Urothelium cell line (cell line): ENCODE measurements at regions not wholly inside any gene's neighbourhood (a gene's known extent, or its start where the extent isn't known, plus 50 kb on each side); places are given as distances from the start of the nearest gene placed in this dataset.

Experiments used
- DNase-seq: peaks from one replicate; pipeline ENCODE4 v3.0.0; 2011; ENCODE audit warnings: low spot score, mixed read lengths
- FAIRE-seq: peaks from 2 replicates; lab custom pipeline; 2011; peaks lifted over from hg19 to GRCh38; lab: Jason Lieb, UNC

DNA sequence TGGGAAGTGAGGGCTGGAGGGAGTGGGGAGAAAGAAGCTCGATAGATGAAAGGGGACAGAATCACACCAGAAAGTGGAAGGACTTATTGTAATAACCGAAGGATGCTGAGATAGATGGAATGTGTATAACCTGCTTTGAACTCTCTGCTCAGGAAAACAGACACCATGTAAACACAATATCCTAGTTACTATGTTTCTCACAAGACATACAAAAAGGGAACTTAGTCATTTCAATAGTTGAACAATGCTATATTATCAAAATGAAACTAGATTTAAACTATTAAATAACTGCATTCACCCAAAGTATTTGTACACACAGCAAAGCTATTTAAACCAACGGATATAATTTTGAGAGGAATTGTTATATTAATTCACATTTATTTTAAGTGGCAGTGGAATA is 108.3 kb upstream of the GADL1 start:
- no peak for FAIRE-seq
- DNase-seq = no peak

DNA sequence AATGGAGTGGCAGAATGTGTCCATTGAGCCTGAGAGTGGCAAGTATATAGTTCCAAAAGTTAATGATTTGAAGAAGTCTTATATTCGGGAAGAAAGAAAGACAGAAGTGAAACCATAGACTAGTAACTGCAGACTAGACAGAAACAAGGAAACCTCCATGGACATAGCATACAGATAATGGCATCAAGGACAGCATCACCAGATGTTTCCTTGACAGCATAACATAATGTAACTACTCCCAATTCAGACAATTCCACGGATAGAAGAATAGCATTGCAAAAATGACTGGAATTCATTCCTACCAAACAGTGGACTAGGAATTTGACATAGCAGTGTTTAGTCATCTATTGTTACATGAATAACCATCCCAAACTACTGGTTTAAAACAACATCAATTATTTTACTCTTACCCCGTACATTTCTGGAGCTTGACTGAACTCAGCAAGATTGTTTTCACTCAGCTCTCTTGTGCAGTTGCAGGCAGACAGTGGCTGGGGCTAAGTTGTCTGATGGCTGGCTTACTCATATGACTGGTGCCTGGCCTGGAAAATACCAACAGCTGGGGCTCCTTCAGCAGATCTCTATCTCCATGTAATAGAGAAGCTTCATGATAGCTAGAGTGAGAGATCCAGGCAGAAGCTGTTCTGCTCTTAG is 109.7 kb upstream of the GADL1 start:
- peak; percentile 5 for FAIRE-seq
- peak; percentile 38 for DNase-seq

DNA sequence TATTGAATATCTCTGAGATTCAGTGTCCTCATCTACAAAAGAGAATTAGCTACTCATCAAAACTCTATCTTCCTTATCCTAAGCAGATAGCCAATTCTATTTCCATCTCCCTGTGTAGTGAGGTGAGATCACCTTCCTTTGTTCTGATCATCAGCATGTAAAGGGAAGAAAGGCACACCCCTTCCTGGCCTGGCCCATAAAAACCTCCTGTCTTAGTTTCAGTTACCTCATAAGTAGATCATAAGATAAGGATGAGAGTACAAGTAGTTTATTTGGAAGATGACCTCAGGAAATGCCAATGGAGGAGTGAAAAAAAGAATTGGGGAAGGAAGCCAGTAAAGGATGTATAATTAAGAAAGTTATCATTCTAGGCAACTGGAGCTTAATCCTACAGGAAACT is 114.5 kb upstream of the GADL1 start:
- no peak for DNase-seq
- no peak for FAIRE-seq

DNA sequence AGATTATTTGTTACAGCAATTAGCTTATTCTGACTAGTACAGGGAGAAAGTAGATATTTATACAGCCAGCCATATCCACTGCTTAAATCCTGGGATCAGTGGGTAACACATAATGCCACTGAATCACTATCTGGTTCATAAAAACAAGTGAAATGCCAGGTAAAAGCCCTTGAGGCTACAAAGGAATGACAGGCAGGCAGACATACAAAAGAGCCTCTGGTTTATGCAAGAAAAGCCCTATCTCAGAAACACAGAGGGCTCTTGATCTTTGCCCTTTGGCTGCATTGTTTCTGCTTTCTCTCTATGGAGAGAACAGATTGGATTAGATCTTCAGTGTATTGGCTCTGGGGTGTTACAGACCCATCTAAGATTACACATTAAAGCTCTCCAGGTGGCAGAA is 115.4 kb upstream of the GADL1 start:
- FAIRE-seq (no peak), DNase-seq (no peak)

DNA sequence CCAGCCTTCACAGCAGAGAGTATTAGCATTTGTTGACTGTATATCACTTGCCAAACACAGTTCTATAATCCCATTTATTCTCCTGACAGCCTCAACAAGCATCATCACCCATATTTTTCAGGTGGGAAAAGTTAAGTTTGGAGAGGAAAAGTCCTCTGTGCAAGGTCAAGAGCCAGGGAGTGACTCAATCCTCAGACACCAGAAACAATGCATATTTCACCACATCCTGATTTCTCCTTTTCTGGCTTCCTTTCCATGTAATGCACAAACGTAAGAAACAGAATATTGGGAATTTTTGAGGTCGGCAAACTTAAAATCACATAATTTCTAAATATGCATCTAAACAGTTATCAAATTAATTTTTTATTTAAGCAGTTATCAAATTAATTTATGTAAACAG is 116.0 kb upstream of the GADL1 start:
- FAIRE-seq = no peak
- peak; percentile 50 for DNase-seq

DNA sequence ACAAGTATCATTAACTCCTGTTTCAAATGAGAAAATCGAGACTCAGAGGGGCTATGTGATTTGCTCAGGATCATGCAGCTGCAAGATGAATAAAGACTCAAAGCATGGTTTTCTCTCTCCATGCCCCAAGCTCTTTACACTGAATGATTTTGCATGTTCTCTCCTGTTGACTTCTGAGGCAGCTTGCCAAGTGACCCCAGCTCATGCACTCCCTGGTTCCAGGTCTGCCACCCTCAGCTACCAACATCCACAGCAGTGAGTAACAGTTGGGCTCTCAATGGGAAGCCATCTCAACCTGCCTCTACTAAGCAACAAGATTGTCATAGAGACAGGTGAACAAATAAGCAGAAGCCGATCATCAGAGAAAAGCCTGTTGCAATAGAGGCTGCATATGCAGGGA is 116.9 kb upstream of the GADL1 start:
- DNase-seq = no peak
- FAIRE-seq = no peak

DNA sequence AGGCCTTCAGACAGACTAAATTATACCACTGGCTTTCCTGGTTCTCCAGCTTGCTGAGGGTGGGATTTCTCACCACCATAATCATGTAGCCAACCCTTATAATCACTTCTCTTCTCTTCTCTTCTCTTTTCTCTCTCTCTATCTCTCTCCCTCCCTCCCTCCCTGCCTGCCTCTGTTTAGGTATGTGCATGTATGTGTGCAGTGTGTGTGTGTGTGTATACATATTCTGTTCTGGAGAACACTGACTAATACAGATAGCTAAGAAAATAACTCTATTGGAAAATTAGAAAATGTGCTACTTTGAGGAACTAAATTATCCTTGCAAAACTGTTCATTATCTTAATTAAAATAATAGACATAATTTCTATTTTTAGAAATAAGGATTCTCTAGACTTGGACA is 118.6 kb upstream of the GADL1 start:
- DNase-seq = no peak
- FAIRE-seq = no peak

DNA sequence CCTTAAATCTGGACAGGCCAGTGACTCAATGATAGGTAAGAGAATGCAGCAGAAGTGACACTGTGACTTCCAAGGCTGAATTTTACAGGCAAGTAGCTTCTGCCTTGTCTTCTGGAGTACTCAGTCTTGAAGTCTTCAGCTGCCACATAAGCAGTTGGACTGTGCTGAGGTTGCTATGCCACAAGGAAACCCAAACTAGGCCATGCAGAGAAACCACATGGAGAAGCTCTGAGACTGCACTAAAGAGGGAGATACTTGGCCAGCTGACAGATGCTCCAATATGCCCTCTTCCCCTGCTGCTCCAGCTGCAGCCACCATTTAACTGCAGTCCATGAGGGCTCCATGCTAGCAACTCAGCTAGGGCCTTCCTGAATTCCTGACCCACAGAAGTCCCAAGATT is 119.4 kb upstream of the GADL1 start:
- DNase-seq (no peak), FAIRE-seq (no peak)

DNA sequence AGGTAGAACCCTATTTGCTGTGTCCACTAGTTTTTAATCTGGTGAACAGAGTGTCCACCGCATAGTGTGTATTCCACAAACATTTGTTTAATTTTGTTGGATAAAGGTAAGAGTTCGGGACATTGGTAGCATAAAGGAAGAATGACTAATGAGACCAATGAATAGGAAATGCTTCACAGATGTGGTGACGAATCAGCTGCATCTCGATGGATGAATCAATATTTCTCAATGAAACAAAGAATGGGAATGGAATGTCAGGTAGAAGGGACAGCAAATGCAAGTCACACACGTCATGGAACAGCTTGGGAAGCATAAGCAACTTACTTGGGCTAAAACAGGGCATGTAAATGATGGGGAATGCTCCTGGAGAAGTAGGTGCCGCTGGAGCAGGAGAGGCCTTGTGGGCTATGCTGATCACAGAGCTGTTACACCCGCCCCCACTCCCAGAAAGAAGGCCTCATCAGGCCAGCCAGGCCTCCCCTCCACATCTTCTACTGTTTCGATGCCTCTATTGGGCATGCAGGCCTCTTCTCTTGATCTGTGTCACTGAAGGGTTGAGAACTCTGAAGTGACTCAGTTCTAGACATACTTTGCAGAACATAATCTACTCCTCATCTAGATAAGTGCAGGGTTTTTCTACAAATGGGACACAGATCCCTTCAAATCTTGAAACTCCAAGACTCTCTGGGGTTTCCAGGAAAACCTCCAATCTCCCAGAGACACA is 120.0 kb upstream of the GADL1 start:
- peak; percentile 82 for FAIRE-seq

DNA sequence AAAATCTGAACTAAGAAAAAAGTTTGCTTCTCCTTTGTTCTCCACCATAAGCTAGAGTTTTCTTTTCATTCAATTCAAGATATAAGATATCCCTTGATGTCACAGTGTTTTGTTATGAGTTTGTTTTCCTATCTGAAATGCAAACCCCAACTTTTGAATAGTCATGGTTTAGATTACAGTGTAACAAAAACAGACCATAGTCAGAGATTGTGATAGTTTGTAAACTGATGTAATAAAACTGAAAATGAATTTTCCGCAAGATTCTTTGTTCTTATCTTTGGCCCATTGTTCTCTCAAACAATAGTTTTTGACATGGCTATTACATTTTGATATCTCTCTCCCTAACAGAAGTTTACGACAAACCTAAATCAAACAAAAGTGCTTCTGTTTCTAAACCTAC is 121.7 kb upstream of the GADL1 start:
- DNase-seq (no peak), FAIRE-seq (no peak)

More for the DNA sequence above, 120.0 kb upstream of the GADL1 start:
- DNase-seq = peak; percentile 20

DNA sequence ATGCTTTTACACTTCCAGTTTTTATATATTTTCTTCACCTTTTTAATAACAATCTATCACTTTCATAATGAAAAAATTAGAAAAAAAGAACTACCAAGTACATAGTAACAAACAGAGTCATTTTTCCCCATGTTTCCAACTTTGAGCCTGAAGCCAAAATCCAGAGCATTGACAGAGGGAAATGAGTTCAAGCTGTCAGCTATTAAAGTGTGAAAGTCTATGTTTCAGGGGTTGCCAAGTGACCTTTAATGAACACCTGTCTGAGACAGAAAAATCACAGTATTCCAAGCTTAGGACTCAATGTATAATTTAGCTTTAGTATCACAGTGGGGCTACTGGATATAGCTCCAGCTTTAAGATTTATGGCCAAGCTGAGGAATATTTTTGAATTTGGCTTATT is 128.3 kb upstream of the GADL1 start:
- FAIRE-seq (no peak), DNase-seq (no peak)

DNA sequence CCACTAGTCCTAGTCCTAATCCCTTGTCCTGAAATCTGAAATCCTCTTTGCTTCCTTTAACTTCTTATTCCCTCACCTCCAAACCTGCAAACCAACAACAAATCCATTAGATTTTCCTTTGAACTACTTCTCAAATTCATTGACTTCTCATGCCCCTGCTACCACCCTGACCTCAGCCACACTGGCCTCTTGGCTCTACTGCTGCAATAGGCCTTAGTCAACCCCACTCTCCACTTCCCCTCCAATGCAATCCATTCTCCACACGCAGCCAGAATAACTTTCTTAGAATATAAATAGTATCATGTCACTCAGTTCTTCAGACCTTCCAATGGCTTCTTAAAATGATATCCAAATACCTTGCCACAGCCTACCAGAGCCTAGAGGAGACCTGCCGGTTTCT is 131.1 kb upstream of the GADL1 start:
- FAIRE-seq (no peak), DNase-seq (no peak)

DNA sequence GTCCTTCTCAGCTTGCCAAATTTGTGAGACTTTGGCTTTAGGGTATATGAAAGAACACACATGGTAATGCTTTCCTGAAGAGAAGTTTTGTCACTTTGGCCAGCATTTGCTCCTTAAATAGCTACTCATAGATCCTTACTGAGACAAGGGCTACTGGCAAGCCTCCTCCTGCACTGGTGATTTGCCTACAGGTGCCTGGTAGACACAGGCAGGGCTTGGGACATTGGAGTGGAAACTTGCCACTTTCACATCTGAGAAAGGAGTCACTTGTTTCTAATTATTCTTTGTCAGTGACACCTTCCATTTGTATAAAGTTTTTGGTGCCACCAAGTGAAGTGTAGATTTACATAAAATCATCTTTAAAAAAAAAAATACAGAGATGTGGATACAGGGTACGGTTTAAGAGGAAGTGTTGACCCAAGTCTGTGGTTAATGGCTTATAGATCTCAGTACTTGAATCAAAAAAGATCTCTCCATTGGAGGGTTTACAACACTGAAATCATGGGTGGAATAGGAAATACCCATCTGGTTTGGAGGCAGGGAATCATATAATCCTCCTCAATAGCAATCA is 132.8 kb upstream of the GADL1 start:
- DNase-seq (no peak), FAIRE-seq (no peak)

DNA sequence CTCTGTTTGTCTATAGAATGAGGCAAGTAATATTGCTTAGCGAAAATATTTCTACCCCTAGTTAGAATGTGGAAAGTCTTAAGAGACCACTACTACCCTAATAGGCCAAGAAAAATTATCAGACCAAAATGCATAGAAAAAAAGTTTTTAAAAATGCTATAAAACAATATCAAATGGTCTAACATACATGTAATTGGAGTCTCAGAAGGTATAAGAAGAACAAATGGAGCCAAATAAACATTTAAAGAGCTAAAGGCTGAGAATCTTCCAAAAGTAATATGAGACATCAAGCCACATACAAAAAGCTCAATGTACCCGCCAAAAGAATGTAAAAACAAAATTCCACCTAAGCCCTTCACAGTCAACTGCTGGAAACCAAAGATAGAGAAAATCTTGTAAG is 133.5 kb upstream of the GADL1 start:
- DNase-seq (no peak), FAIRE-seq (no peak)

DNA sequence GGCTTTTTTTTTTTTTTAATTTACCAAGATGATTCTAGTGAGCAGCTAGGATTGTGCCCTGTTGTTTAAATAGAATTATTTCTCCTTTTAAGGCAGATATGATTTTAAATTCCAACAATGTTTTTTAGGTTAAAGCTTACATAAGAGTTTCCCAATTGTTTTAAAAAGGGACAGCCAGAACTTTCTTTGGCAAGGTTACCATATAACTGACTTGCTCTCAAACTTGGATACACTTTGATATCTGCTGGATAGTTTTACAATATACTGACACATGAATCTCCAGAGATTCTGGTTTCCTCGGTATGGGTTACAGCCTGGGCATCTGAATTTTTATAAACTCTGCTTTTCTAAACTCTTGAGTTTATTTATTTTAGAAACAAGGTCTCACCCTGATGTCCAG is 134.3 kb upstream of the GADL1 start:
- FAIRE-seq (no peak), DNase-seq (no peak)

DNA sequence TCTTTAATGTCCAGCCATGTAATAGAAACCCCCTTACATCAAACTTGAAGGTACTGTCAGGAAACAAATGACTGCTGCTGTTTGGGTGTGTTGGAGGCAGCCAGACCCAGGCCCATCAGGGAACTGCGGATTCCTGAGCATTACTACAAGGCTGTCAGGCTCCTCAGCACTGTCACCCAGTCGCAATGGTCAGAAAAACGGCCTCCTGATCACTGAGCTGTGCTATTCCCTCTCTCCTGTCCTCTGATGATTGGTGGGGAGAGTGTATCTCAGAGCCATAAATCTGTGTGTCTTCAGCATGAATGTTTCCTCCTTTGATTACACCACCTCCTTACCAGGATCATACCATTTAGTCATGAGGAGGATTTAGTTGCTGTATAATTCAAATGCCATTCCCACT is 135.2 kb upstream of the GADL1 start:
- DNase-seq (no peak), FAIRE-seq (no peak)

DNA sequence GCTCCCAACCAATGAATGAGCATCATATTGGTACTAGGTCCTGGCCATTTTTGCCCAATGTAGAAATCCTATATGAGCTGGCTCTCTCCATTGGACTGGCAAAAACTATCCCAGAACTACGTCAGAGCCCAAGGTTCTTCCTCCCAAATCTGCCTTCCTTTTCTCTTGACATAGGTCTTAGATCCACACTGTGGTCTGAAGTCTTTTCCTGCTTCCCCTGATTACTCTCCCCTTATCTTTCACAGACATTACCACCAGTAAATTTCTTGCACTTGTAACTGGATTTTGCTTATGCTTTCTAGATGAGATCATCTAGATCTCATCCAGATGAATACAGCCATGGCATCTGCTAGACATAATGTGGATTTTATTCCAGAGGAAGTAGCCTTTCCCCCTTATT is 141.2 kb upstream of the GADL1 start:
- DNase-seq = no peak
- FAIRE-seq = no peak

DNA sequence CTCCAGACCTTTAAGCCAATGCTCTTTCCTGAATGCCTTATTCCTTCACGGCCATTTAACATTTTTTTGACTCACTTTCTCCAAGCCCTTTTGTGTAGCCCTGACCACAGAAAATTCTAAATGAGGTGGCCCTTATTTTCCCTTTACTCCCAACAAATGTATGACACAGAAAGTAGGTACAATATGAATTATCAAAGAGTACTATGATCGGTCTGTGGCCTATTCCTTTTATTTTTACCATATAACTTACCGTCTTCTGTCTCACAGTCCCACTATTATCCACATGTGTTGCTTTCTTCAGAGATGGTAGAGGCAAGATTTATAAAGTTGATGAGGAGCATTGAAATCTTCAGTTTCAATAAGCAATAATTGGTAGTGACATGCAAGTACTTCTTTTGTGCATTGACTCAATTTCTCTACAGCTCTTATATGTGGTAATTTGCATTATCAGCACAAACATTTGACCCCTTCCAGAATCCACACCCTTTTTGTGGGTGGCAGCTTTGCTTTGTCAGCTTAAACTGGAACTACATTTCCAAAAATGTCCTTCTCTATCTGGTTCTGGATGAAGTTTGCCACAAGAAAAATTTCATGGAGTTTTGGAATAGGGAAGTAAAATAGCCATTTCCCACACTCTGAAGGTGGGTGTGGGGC is 143.8 kb upstream of the GADL1 start:
- DNase-seq = no peak
- FAIRE-seq = no peak

DNA sequence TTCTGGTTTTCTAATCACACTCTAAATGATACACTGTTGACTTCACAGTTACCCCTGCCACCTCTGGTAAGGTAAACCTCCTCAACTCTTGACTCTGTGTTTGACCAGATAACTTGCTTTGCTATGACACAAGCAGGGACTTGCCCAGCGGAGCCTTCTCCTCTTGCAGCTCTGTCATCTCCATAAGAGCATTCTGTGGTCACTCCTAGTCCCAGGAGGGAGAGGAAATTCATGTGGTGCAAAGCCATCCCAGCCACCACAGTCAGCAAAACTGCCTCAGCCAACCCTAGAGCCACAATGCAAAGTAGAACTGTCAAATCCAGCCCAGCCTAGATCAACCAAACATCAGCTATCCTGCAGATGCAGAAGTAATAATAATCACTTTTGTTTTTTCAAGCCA is 144.7 kb upstream of the GADL1 start:
- FAIRE-seq (no peak), DNase-seq (no peak)

DNA sequence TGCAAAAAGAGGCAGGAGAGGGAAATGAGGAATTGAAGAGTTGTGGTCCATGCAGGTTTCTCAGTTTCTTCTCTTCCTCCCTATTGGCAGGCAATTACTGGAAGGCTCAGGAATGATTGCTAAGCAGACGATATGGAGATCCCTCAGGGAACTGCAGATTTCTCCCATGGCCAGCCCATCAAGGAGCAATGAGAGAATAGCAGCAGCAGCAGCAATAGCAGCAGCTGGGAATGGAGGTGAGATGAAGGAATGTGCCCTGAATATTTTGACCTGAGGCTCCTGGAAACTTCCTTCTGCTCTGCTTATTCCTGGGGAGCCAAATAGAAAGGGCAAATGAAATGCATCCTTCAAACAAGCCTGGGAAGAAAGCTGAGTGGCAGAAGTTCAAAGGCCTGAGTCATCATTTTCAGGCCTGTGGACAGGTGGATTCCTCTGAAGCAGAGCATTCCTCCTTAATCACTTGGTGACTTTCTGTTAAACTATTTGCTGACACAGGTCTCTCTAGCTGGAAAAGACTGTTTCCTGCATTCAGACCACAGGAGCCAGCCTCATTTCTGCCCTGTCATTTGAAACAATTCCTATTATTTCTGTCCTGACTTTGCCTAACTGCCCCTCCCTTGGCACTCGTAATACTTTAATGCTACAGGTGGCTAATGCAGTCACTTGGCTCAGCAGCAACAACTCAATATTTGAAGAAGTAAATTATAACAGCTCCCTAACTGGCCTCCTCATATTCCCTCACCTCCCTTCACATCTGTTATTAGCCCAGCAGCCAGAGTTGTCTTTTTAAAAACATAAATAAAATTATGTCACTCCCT is 146.9 kb upstream of the GADL1 start:
- DNase-seq (peak; percentile 94), FAIRE-seq (peak; percentile 72)

DNA sequence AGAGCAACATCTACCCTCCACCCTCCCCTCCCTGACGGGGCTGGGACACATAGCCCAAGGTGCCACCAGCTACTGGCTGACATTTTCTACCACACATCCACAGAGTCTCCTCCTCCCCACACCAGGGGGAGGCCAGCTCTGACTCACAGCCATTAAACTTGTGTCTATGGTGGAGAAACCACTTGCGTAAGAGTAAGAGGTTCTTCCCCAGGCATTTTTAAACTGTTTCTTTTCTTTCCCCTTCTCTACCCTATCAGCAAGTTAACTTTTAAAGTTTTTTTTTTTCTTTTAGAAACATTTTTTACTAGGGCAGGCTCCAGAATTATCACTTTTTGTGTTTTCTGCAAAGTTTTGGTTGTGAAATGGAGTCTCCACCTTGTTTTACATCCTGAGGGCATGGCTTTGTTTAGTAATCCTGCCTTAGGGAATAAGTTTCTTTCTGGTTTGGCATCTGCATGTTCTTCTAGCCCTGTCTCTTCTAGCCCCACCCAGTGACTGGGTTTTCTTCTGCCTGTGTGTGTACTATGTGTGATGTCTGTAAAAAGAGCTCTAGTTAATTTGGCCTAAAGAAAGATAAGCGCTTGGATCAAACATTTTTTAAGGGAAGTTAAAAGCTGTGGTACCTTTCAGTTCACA is 148.8 kb upstream of the GADL1 start:
- FAIRE-seq = no peak
- DNase-seq = no peak
